H4 (cell line): ENCODE measurements at regions not wholly inside any gene's neighbourhood (a gene's known extent, or its start where the extent isn't known, plus 50 kb on each side); places are given as distances from the start of the nearest gene placed in this dataset.

Experiments used
- DNase-seq: peaks from one replicate; pipeline ENCODE4 v3.0.0-alpha.2; 2015; ENCODE audit warnings: low spot score

- DNase-seq: no peak
Observed at GRCh38 chr1:105795741-105796140, 1260.7 kb upstream of the PRMT6 start.

DNA sequence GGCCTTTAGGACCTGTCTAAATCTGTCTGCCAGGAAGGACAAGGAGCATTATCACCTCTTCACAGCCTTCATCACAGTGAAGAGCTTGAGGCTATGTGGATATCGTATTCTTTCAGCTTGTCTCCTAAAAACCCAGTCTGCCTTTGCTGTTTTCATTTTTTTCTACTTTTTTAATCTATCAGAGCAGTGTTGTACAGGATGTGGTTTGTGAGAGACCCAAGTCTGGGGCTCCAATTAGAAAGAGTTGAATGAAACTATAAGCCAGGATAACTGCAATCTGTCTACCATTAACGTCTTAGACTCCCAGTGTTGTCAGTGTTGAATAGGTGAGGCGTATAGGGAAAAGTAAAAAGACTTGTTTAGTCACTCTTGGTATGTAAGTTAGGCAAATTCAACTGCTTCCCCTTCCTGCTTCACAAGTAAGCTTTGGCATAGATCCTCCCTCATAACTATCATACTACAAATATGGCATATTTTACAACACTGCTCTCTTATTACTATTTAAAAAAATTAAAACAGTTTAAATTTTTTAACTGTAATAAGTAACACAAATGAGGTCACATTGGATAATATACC is 1225.8 kb upstream of the PRMT6 start:
- DNase-seq: no peak

- no peak for DNase-seq
Observed at GRCh38 chr1:105838071-105838470, 1218.4 kb upstream of the PRMT6 start.

GRCh38 chr1:105865546-105865945 is 1190.9 kb upstream of the PRMT6 start:
- peak; percentile 6 for DNase-seq

DNA sequence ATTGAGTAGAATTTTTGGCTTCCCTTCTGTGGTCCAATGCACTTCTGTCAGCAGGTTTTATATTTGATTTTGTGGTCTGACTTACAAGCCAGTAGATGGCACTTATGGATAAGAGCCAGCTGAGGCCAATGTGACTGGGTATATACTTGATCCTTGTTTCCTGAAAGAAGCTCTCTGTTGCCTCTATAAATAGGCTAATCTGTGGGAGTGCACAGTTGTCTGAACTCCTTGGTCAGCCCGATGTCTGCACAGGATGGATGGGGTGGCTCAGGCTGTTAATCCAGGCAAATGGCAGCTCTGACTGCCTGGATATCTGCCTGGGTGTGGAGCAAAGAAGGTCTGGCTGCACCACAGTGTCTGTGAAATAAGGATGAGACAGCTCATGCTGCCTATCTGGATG is 1183.7 kb upstream of the PRMT6 start:
- DNase-seq: peak; percentile 8

GRCh38 chr1:105874621-105875020 is 1181.9 kb upstream of the PRMT6 start:
- DNase-seq: no peak

GRCh38 chr1:105886309-105886708 is 1170.2 kb upstream of the PRMT6 start:
- no peak for DNase-seq

DNA sequence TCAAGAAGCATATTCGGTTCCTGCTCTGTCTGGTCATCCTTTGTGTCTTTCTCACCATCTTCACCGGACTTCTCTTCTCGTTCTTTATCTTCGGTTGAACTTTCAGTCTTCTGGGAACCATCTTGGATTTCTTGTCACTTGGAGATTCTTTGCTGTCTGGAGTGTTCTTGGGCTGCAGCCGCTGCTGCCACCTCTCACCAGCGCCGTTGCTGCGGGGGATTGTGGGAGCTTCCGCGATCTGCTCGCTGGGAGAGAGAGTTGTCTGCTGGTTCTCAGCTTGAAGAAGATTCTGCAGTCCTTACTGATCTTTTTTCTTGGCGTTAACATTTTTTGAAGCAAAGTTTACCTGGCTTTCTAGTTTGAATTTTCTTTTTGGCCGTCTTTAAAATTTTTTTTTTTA is 1165.2 kb upstream of the PRMT6 start:
- DNase-seq: no peak

DNA sequence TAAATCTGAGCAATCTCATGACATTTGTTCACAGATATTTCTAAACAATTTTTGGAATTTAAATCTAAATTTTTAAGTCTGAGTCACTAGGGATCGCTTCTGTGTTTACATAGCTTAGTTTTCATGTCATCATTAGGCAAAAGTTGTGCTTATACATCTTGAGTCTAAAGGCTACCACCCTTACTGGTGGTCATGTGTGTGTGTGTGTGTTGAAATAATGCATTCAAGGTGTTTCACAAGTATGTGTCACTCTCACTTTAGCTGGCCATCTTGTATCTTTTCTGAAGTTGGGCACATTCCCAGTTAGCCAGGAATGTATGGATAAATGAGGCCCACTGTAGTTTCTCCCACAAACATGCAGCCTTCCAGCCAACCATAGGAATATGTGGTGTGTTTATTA is 1162.5 kb upstream of the PRMT6 start:
- DNase-seq: no peak

GRCh38 chr1:105909811-105910210 is 1146.7 kb upstream of the PRMT6 start:
- DNase-seq: no peak

- DNase-seq: no peak
Observed at GRCh38 chr1:105914403-105914802, 1142.1 kb upstream of the PRMT6 start.

DNA sequence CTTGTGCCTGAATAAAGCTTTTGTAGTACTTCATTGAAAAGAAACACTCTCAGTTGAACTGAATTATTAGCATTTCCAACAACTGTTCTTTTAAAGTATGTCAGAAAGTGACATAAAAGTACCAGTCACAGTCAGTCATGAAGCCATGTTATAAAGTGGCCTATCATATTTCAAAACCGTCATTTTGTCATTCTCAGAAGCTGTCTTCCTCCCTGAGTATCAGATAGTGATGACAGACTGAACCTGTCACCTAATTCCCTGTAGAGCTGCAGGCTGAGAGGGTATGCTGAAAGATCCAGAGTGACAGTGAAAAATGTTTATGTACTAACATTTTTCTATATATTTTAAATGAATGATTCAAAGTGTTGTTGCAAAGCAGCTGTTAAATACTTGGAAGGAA is 1121.7 kb upstream of the PRMT6 start:
- DNase-seq: no peak

DNA sequence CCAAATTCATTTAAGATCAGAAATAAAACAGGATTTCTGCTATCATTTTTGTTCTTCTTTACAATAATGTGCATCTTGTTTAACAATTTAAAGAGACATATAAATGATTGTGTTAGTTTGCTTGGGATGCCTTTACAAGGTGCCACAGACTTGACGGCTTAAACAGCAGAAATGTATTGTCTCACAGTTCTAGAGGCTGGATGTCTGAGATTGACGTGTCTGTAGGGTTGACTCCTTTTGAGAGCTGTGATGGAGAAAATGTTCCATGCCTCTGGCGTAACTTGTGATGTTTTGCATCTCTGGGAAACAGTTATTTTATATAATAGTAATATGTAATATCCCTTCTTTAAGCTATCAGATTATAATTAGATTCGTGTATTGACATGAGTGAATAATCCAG is 1091.6 kb upstream of the PRMT6 start:
- no peak for DNase-seq

GRCh38 chr1:105997516-105997915 is 1059.0 kb upstream of the PRMT6 start:
- DNase-seq: no peak

DNA sequence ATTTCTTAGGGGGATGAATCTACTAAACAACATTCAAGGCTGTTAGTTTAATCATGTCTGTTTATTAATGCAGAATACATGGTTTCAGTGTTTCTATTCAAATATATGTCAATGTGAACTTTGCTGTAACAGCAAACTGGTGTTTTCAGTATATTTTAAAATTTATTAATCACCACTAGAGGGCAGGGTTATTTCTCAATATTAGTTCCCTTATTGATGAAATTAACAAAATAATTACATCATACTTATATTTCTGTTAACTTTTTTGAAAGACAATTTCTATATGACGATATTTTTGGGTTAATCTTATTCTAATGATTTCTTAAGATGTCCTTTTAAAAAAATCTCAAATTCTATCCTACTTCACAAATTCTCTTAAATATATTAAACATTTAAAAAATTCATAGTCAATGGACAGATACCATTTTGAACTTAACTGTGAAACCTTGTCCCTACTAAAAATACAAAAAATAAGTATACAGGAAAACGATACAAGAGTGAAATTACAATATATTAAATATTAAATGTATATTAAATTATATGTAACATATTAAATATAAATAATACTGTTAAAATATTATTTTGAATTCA is 1034.1 kb upstream of the PRMT6 start:
- DNase-seq: no peak

DNA sequence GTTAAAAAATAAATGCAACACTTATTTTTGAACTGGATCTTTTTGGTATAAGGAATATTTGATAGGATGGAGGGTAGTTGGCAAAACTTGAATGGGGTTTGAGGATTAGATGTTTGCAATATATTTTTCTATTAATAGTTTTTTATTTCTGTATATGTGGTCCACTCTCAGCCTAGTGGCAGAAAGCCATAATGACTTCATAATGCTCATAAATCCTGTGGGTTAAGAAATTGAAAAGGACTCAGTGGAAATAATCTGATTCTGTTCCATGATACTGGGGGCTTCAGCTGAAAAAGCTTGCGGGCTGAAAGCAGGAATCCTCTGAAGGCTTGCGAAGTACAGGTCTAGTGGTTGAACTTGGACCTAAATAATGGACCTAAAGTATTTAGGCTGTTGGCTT is 1028.6 kb upstream of the PRMT6 start:
- DNase-seq: no peak

GRCh38 chr1:106037526-106037925 is 1018.9 kb upstream of the PRMT6 start:
- no peak for DNase-seq

DNA sequence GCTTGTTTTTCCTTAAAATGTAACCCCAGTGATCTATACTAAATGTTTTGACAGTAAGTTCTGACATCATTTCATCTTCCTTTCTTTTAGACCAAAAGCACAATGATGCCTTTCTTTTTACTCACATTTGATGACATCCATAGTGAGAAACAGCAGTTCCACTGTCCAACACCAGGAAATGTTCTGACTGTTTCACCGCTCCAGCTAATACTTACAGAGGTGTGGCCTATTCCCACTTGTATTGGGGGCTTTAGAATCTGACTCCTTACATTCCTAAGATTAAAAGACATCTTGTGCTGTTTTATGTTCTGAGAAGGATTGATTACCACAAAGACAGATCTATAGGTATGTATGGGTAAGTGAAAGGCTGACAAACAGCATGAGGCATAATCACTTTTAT is 1018.2 kb upstream of the PRMT6 start:
- no peak for DNase-seq

- DNase-seq: no peak
Observed at GRCh38 chr1:106043971-106044370, 1012.5 kb upstream of the PRMT6 start.

DNA sequence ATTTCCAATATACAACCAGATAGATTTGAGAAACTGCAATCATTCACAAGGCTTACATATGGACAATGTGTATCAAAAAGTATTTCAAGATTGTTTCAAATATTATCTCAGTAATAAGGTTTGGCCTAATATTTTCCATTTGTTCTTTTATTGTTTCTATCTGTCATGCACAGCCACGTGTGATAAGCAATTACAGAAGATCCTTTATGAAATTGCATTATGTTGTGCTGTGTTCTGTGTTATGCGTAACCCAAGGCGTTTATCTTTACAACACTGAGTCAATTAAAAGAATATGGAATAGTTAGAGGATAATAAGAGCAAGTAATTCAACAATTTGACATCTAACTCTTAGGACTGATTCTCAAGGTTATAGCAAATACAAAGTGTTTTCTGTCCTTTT is 1009.3 kb upstream of the PRMT6 start:
- DNase-seq: no peak

- peak; percentile 8 for DNase-seq
Observed at GRCh38 chr1:106049595-106049994, 1006.9 kb upstream of the PRMT6 start.

DNA sequence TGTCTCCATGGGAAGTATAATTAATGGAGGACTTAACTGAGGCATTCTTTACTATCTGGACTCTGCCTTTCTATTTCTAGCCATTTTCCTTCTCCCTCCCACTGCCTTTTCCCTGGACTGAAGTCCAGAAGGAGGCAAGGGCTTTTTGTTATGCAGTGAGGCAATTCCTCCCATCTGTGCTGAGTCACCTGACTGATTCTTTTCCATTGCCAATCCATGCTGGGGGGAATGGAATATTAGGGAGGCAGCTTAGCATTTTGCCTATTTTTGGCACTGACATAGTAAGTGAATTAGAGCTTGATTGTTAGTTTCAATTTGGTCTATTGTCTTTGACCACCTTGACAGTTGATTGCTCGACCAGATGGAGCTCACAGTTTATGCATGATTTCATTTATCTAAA is 1000.6 kb upstream of the PRMT6 start:
- no peak for DNase-seq

DNA sequence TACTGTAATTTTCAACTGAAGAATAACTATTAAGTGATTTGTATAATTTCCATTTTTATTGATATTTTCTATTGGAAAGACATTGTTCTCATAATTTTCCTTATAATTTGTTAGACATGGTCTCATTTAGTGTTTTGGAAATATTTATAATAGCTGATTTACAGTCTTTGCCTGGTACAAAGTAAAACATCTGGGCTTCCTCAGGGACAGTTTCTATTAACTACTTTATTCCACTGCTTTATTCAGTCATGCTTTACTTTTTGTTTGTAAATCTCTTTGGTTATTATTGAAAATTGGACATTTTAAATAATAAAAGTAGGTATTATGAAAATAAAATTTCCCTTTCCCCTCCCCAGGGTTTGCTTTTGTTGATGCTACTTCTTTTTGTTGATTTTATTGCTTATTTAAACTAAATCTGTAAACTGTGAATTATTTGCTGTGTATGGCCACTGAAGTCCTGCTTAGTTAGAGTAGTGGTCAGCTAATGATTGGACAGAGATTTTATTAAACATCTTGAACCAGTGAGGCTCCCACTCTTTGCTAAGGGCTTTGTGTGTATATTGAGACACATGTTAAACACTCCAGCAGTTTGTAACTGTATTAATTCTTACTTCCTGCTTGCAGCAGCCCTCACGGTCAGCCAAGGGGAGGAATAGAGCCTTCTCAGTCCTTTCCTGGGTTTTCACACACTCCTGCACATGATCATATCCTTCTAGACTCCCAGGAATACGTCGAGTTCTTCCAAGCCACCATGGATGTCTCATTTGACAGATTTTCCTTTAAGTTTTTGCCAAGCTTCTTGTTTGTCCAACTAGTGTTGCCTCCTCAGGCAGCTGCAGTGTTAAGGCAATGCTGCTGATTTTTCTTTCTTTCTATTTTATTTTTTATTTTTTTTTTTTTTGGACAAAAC is 994.6 kb upstream of the PRMT6 start:
- DNase-seq: no peak
